ENCODE measurements at regions not wholly inside any gene's neighbourhood (a gene's known extent, or its start where the extent isn't known, plus 50 kb on each side); places are given as distances from the start of the nearest gene placed in this dataset.
"Not testable (repeated sequence)": the region's sequence is repeated elsewhere in the genome, so short reads cannot be mapped to it uniquely, and the experiment has no call there.

GRCh38 chr16:79883494-79883893 is 283.0 kb upstream of the MAF start:
- DNase-seq: no peak
- Mint-ChIP-seq H3K27ac (no peak overlapping the region), H3K4me3 (no peak overlapping the region), H3K4me1 (peaks cover 8% of the 10 kb centered on the region), H3K36me3 (ENCODE audit: low read depth) (no peaks in the 10 kb centered on the region), H3K9me3 (no peaks in the 10 kb centered on the region), H3K27me3 (ENCODE audit: insufficient read depth) (peaks cover 12% of the 10 kb centered on the region)
- Histone ChIP-seq H3K9me3 (ENCODE audit: control insufficient read depth, low read length) (no peaks in the 10 kb centered on the region), H3K9ac (ENCODE audit: extremely low read depth, low read length, poor library complexity, severe bottlenecking) (no peak overlapping the region), H3K27ac (ENCODE audit: low read depth, low read length) (no peak overlapping the region), H3K27me3 (ENCODE audit: control insufficient read depth, insufficient read depth, low read length, poor library complexity, severe bottlenecking) (peaks cover 10% of the 10 kb centered on the region), H3K4me3 (ENCODE audit: low read length) (no peak overlapping the region), H3K4me1 (ENCODE audit: control insufficient read depth, insufficient read depth, low read length) (peaks cover 3% of the 10 kb centered on the region), H3K36me3 (ENCODE audit: control insufficient read depth, insufficient read depth, low read length) (no peaks in the 10 kb centered on the region)
- WGBS, 2 experiments (ENCODE audit: insufficient coverage in 1 of 2, insufficient read length in 1 of 2): 95 to 100% methylated on average over 3 of the region's 4 CpGs
- TF ChIP-seq CTCF (conservative IDR thresholded peaks at IDR 0.05): no peak

- H3K36me3 ChIP-seq (ENCODE audit: control insufficient read depth, insufficient read depth, low read length): no peaks in the 10 kb centered on the region
- peaks cover 8% of the 10 kb centered on the region for H3K4me1 Mint-ChIP-seq
- H3K4me1 ChIP-seq (ENCODE audit: control insufficient read depth, insufficient read depth, low read length): peaks cover 3% of the 10 kb centered on the region
- H3K27ac Mint-ChIP-seq: no peak overlapping the region
- H3K27me3 Mint-ChIP-seq (ENCODE audit: insufficient read depth): peaks cover 10% of the 10 kb centered on the region
- no peaks in the 10 kb centered on the region for H3K36me3 Mint-ChIP-seq (ENCODE audit: low read depth)
- DNase-seq: no peak
- no peaks in the 10 kb centered on the region for H3K9me3 ChIP-seq (ENCODE audit: control insufficient read depth, low read length)
- H3K4me3 Mint-ChIP-seq: no peak overlapping the region
- WGBS, 2 experiments (ENCODE audit: insufficient coverage in 1 of 2, insufficient read length in 1 of 2): 91 to 96% methylated on average over 5 to 7 of the region's 8 CpGs
- H3K27ac ChIP-seq (ENCODE audit: low read depth, low read length): no peak overlapping the region
- peaks cover 20% of the 10 kb centered on the region for H3K27me3 ChIP-seq (ENCODE audit: control insufficient read depth, insufficient read depth, low read length, poor library complexity, severe bottlenecking)
- H3K4me3 ChIP-seq (ENCODE audit: low read length): no peak overlapping the region
- H3K9ac ChIP-seq (ENCODE audit: extremely low read depth, low read length, poor library complexity, severe bottlenecking): no peak overlapping the region
- H3K9me3 Mint-ChIP-seq: no peaks in the 10 kb centered on the region
- TF ChIP-seq CTCF (conservative IDR thresholded peaks at IDR 0.05): no peak
Measured at GRCh38 chr16:79882340-79883005, 281.9 kb upstream of the MAF start.

- H3K36me3 Mint-ChIP-seq (ENCODE audit: low read depth); H3K9me3 ChIP-seq (ENCODE audit: control insufficient read depth, low read length); H3K9me3 Mint-ChIP-seq; H3K27ac ChIP-seq (ENCODE audit: low read depth, low read length); H3K27me3 Mint-ChIP-seq (ENCODE audit: insufficient read depth); H3K4me3 Mint-ChIP-seq; H3K27ac Mint-ChIP-seq; H3K4me1 Mint-ChIP-seq; H3K36me3 ChIP-seq (ENCODE audit: control insufficient read depth, insufficient read depth, low read length); H3K4me3 ChIP-seq (ENCODE audit: low read length); H3K4me1 ChIP-seq (ENCODE audit: control insufficient read depth, insufficient read depth, low read length); DNase-seq; H3K9ac ChIP-seq (ENCODE audit: extremely low read depth, low read length, poor library complexity, severe bottlenecking): not testable (repeated sequence)
- H3K27me3 ChIP-seq (ENCODE audit: control insufficient read depth, insufficient read depth, low read length, poor library complexity, severe bottlenecking): peaks cover 21% of the 10 kb centered on the region
- 89 to 90% methylated on average over 4 to 9 of the region's 9 CpGs for WGBS, 2 experiments (ENCODE audit: insufficient coverage in 1 of 2, insufficient read length in 1 of 2)
Measured at GRCh38 chr16:79881107-79881506, 280.6 kb upstream of the MAF start.

DNA sequence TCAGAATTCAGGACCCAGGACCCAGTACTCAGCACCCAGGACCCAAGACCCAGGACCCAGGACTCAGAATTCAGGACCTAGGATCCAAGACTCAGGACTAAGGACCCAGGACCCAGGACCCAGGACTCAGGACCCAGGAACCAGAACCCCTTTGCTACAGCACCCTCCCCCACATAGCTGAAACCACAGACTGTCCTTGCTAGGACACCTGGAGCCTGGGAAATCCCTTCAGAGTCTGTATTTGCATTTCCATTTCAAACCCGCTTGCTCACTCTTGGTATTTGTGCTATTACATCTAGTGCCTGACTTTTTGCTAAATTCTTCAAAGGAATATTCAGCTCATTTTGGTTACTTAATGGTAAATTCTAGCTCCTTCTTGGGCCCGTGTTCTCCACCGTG is 275.8 kb upstream of the MAF start:
- no peak overlapping the region for H3K4me3 Mint-ChIP-seq
- Histone ChIP-seq H3K9me3 (ENCODE audit: control insufficient read depth, low read length) (no peaks in the 10 kb centered on the region), H3K4me3 (ENCODE audit: low read length) (no peak overlapping the region), H3K36me3 (ENCODE audit: control insufficient read depth, insufficient read depth, low read length) (no peaks in the 10 kb centered on the region), H3K4me1 (ENCODE audit: control insufficient read depth, insufficient read depth, low read length) (peaks cover 3% of the 10 kb centered on the region), H3K27ac (ENCODE audit: low read depth, low read length) (no peak overlapping the region), H3K27me3 (ENCODE audit: control insufficient read depth, insufficient read depth, low read length, poor library complexity, severe bottlenecking) (peaks cover 30% of the 10 kb centered on the region), H3K9ac (ENCODE audit: extremely low read depth, low read length, poor library complexity, severe bottlenecking) (no peak overlapping the region)
- H3K36me3 Mint-ChIP-seq (ENCODE audit: low read depth): no peaks in the 10 kb centered on the region
- TF ChIP-seq CTCF (conservative IDR thresholded peaks at IDR 0.05): no peak
- H3K27me3 Mint-ChIP-seq (ENCODE audit: insufficient read depth): peaks cover 10% of the 10 kb centered on the region
- no peak for DNase-seq
- H3K9me3 Mint-ChIP-seq: no peaks in the 10 kb centered on the region
- 89 to 94% methylated on average over 3 of the region's 3 CpGs for WGBS, 2 experiments (ENCODE audit: insufficient coverage in 1 of 2, insufficient read length in 1 of 2)
- H3K27ac Mint-ChIP-seq: no peak overlapping the region
- H3K4me1 Mint-ChIP-seq: peaks cover 10% of the 10 kb centered on the region
